HL-60 (cell line): ENCODE measurements at regions not wholly inside any gene's neighbourhood (a gene's known extent, or its start where the extent isn't known, plus 50 kb on each side); places are given as distances from the start of the nearest gene placed in this dataset.

Experiments used
- DNase-seq, 2 experiments: peaks; one replicate each; pipeline ENCODE4 v3.0.0-alpha.2; 2010 to 2020; ENCODE audit warnings: low read depth in 1 of 2, low spot score in 1 of 2
- H3K27ac ChIP-seq: fragments of 250-450 bp; sonication (Bioruptor Pico); replicated peaks from 2 replicates; pipeline ENCODE4 v1.5.1; 2020; ENCODE audit warnings: mild to moderate bottlenecking, moderate library complexity
- H3K27me3 ChIP-seq: fragments of 250-450 bp; sonication (Bioruptor Pico); 2 replicates; pipeline ENCODE4 v1.5.1; 2021; ENCODE audit warnings: mild to moderate bottlenecking, moderate library complexity; ENCODE audit not compliant: insufficient read depth, poor library complexity, severe bottlenecking
- H3K4me3 ChIP-seq: replicated peaks from 2 replicates; pipeline ENCODE4 v1.5.1; 2011; ENCODE audit warnings: mild to moderate bottlenecking, control low read depth, low read length; ENCODE audit not compliant: insufficient read depth
- CTCF ChIP-seq: IDR thresholded peaks from one replicate; pipeline ENCODE4 v1.5.1; 2011; ENCODE audit warnings: low read length, control low read depth, inconsistent platforms; ENCODE audit not compliant: insufficient read depth
- GABPA ChIP-seq: IDR thresholded peaks from 2 replicates; pipeline ENCODE4 v1.6.1; 2012; ENCODE audit warnings: low read depth
- POLR2AphosphoS5 ChIP-seq: IDR thresholded peaks from 2 replicates; pipeline ENCODE4 v1.6.1; 2012; ENCODE audit warnings: low read depth
- REST ChIP-seq: IDR thresholded peaks from 2 replicates; pipeline ENCODE4 v1.6.1; 2012; ENCODE audit warnings: low read depth; ENCODE audit not compliant: insufficient replicate concordance
- SPI1 ChIP-seq: IDR thresholded peaks from 2 replicates; pipeline ENCODE4 v1.6.1; 2012; ENCODE audit warnings: low read depth, mild to moderate bottlenecking, borderline replicate concordance

DNA sequence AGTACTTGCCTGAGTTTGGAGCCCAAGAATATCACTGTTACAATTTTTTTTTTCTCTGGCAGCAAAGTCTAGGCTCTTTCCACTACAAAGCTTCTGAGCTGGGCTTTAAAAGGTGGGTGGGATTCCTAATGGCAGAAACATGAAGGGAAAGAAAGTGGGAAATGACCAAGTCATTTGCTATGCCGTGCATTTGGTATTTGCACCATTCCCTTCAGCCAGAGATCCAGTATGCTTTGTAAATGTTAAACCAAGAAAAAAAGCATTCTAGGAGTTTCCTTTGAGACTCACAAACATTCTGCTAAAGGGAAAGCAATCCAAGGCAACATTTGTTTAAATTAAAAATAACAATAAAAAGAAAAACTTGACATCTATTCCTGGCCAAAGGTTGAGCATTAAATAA, 451.2 kb downstream of the RAB28 start:
- H3K27me3 ChIP-seq = no peaks in the 10 kb centered on the region
- H3K27ac ChIP-seq = no peak overlapping the region
- no peak overlapping the region for H3K4me3 ChIP-seq
- no peak for TF ChIP-seq GABPA
- no peak for TF ChIP-seq POLR2AphosphoS5
- TF ChIP-seq SPI1 = no peak
- no peak for TF ChIP-seq REST
- no peak for TF ChIP-seq CTCF
- no peak for DNase-seq

DNA sequence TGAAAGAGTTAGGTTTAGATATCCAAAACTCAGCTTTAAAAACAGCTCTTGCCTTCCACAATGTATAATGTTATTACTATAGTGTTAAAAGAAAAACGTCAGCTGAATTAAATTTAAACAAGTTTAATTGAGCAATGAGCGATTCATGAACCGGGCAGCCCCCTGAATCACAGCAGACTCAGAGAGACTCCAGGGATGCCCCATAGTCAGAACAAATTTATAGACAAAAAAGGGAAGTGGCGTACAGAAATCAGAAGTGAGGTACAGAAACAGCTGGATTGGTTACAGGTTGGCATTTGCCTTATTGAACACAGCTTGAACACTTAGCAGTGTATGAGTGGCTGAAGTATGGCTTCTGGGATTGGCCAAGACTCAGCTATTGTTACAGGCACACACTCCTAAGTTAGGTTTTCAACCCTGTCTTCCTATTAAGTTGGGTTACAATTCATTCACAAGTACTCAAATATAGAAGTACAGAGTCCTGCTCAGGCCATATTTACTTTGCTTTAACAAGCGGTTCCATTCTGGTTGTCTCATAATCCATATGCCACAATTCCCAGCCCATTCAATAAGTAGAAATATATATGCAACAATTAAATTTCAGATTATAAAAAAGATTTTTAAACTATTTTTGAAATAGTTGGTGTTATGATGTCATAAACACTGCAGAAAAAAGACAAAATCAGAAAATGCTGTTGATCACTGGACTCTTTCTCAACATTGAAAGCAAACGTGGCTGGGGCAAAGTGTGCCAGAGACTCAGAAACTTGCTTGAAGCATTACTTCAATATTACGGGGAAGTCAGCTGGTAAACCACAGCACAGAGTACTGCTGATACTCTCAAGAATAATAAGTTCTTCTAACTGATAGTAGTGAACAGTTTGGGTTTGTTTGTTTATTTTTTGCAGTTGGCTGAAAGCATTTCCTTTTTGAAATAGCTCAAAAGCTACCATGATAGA, 459.7 kb downstream of the RAB28 start:
- no peak overlapping the region for H3K27ac ChIP-seq
- TF ChIP-seq SPI1 (peak; percentile 54; the same call in 1 of the 2 replicates), POLR2AphosphoS5 (no peak)
- H3K27me3 ChIP-seq = no peaks in the 10 kb centered on the region
- H3K4me3 ChIP-seq = no peak overlapping the region
- DNase-seq = no peak

DNA sequence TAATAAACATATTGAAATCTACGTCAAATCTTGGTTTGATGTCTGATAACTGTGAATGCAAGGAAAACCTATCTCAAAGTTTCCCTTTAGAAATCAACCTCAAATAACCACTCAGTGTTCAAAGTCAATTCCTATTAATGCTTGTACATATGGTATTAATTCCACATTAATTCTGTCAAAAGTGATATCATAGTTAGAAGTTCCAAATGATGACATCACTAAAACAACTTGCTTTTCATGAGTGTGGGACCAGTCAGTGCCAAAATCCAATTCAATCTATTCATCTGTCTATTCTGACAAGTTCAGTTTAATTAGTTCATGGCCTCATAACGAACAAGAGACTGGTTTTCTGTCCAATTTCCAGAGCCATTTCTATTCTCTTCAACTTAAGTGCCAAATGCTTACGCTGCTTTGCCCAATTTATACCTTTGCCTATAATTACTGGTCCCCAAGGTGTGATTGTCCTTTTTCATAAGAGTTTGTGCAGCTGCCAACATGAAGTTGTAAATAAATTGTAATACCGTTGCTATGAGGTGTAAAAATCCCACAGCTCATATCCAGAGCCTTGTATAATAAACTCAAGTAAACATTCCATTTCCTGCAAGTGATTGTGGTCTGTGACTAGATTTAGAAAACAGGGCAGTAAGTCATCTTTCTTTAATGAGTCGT, 476.2 kb downstream of the RAB28 start:
- H3K4me3 ChIP-seq = no peak overlapping the region
- H3K27me3 ChIP-seq = no peaks in the 10 kb centered on the region
- no peak overlapping the region for H3K27ac ChIP-seq
- TF ChIP-seq GABPA (no peak), REST (no peak), SPI1 (no peak), CTCF (no peak), POLR2AphosphoS5 (no peak)
- DNase-seq = no peak

DNA sequence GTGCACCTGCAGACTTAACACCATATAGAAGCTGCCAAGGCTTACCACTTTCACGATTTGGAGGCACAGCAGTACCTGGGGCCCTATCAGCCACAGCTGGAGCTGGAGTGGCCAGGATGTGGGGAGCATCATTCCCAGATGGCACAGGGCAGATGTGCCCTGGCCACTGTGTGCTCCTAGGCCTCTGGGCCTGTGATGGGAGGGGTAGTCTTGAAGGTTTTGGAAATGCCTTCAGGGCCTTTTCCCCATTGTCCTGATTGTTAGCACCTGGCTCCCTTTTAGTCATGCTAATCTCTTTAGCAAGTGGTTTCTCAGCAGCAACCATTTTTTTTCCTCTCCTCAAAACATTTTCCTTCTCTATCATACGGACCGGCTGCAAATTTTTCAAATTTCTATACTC, 490.2 kb downstream of the RAB28 start:
- H3K27ac ChIP-seq = no peak overlapping the region
- H3K4me3 ChIP-seq = no peak overlapping the region
- TF ChIP-seq GABPA = no peak
- no peak for TF ChIP-seq REST
- no peak for TF ChIP-seq CTCF
- no peaks in the 10 kb centered on the region for H3K27me3 ChIP-seq
- no peak for DNase-seq
